ENCODE measurements at regions not wholly inside any gene's neighbourhood (a gene's known extent, or its start where the extent isn't known, plus 50 kb on each side); places are given as distances from the start of the nearest gene placed in this dataset.

DNA sequence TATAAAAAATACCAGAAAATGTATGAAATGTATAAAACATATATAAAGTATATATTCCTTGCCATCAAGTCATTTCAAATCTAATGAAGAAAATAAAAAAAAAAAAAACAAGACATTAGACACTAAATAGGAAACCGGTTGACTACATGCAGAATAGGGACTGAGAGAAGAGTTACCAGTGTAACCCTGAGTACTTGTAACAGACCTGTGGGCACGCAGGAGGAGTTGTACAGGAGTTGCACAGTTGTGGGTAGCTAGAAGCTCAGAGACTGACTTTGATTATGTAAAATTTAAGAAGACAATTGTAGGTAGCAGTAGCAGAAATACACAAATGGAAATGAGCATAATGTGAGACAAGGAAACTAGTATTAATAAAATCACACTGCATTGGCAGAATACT lies 112.4 kb upstream of the DST start:
- TF ChIP-seq CTCF (IDR thresholded peaks at IDR 0.05) (no peak), POLR2A (IDR thresholded peaks at IDR 0.05) (no peak)
